D341Med (cell line): ENCODE measurements at regions not wholly inside any gene's neighbourhood (a gene's known extent, or its start where the extent isn't known, plus 50 kb on each side); places are given as distances from the start of the nearest gene placed in this dataset.

Experiments
- DNase-seq: peaks from one replicate; pipeline ENCODE4 v3.0.0; 2012; ENCODE audit warnings: low spot score

DNA sequence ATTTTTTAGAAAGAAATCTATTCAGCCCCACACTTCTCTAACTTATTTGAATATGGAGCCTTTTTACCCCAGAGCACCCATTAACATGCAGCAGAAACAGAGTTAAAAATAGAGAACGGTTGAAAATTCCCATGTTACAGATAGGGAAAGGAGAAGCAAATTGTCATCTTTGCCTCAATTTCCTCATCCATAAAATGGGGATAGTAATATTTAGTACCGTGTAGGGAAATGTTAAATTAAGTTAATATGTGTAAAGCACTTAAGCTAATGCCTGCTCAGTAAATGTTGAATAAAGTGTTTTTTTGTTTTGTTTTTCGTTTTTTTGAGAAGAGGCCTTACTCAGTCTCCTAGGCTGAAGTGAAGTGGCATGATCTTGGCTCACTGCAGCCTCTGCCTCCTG is 50.3 kb downstream of the NAV1 start:
- DNase-seq: no peak

DNA sequence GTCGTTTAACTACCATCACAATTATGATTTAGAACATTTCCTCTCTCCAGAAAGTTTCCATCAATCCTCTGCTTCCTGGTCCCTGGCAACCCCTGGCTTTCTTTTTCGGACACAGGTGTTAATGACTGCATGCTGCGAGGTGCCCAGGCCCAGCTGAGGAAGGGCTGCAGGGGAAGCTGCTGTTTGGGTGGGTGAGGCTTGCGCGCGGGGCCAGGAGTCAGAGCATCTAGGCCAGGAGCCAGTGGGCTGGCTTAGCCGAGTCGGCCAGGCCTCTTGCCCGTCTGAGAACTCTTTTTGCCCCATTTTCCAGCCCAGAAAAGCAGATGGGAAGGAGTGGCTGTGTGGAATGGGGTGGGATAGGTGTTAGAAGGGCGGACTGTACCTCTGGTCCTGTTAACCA is 51.5 kb downstream of the NAV1 start:
- DNase-seq: peak; percentile 32

DNA sequence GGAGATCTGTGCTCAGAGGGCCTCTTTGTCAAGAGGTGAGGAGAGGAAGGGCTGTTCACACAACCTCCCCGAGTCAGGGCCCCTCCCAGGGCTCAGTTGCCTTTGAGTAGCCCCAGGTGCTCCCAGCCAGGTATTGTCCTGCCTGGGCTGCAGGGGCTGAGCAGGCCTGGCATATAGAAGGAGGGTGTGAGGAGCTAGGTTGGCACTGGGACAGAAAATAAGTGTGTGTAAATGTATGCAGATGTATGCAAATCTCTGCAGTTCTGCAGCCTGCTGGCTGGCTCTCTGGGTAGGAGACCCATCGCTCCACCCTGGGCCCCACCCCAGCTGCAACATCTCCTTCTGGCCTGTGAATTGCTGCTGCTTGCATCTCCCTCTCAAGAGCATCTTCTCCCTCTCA is 52.4 kb downstream of the NAV1 start:
- DNase-seq: no peak

DNA sequence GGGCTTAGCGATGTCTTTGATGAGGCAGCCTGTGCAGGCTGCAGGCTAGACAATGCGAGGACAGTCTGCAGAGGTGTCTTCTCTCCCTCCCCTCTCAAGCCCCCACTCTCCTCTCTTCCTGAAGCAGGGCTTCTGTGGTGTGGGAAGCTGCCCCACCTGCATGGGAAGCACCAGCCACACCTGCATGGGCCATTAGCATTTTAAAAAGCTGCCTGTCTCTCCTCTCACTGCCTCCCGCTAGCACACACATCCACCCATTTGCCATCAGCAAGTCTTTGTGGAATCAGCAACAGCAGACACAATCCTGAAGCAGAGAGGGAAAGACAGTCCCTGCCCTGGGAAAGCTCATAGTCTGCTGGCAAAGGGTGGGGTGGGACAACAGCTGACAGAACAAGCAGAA is 53.1 kb downstream of the NAV1 start:
- peak; percentile 20 for DNase-seq

DNA sequence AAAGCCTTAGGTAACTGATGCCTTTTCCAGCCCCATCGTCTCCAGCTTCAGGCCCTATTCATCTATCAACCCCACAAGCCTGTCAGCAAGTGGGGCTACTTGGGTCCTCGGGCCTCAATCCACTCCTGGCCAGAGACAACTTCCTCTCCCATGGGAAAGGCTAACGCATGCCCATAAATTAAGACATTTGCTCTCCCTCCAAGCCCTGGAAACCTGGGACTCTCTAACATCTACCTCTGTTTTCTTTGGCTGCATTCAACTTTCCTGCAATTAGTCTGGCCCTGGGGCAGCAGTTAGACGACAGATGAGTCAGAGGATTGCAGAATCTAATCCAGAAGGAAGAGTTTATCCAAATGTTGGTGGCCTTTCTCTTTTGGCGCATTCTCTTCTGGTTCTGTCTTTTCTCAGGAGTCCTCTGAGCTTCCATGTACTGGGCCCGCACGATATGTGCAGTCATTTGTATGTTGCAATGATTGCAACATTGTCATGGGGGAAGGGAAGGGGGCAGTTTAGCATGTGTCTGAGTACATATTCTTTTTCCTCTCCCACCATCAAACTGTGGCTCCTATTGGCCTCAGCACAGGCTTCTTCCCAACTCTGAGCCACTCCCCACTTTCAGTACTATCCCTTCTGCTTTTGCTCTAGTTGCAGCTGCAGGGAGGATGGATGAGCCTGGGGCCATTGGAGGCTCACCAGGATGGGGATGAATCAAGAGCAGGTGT is 54.4 kb downstream of the NAV1 start:
- DNase-seq: no peak

DNA sequence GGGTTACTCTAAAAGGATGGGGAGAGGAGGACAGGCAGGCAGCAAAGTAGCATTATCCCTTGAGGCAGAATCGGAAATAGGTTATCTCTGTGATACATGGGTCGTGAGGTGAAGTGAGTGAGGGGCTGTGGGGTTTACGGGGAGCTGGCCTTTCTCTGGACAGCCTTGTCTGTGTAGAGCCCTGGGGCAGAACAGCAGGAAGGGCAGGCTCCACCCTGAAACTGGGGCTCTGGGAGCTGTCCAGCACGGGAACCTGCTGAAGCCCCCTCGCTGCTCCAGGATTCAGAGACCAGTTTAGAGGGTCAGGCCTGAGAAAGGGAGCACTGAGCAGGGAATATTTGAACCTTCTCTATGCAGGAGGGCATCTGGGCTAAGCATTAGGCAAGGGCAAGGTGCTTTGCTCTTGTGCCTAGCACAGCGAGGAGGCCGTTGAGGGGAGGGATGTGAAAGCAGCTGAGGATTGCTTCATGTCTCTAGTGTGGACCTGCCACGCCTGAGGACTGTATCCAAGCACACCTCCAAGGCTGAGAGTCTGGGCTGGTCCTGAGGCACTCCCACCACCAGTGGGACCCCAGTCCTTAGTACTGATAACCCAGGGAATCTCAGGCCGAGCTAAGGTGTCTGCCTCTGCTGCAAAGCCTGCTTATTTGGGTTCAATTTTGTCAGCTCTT is 55.8 kb downstream of the NAV1 start:
- no peak for DNase-seq

DNA sequence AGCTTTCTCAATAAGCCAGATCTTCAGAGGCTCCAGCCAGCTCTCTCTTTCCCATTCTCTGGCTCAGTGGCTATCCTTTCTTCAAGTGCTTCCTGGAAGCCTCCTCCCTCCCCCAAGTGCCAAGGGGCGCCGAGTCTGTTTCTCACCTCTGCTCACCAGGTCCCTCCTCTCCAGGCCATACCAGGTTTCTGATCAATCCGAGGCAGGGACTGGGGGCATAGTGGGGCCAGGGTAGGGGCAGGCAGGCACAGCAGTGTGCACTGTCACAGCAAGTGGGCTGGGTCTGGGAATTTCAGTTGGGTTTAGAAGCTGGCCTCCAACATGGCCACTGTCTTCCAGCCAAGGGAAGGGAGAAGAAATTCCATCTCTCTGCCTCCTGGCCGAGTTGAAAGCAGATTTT is 56.5 kb downstream of the NAV1 start:
- no peak for DNase-seq

DNA sequence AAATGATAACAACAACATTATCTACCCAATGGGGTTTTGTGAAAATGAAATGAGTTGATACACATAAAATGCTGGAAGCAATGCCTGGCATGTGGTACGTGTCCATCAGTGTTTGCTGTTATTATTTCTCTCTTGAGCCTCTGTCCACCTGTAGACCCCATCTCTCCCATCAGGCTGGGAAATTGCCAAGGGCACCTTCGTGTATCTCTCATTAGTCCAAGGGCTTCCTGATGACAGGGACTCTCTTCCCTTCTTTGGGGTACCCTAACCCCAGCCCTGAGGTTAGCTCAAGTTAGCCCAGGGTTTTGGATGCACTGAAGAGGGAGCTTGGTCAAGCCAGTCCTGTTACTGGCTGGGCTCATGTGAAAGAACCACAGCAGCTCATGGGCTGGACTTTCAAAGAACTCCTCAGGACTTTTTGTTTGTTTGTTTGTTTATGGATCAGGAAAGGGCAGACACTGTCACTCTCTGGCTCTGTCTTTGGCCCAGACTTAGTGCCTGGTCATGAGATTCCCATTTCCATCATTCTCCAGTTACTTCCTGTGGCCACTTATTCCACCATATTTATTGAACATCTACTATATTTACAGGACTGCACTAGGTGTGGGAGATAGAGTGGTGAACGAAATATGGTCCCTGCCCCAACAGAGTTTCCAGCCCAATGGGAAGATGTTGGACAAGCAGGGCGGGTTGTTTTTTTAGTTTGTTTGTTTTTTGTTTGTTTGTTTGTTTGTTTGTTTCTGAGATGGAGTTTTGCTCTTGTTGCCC is 57.4 kb downstream of the NAV1 start:
- no peak for DNase-seq

DNA sequence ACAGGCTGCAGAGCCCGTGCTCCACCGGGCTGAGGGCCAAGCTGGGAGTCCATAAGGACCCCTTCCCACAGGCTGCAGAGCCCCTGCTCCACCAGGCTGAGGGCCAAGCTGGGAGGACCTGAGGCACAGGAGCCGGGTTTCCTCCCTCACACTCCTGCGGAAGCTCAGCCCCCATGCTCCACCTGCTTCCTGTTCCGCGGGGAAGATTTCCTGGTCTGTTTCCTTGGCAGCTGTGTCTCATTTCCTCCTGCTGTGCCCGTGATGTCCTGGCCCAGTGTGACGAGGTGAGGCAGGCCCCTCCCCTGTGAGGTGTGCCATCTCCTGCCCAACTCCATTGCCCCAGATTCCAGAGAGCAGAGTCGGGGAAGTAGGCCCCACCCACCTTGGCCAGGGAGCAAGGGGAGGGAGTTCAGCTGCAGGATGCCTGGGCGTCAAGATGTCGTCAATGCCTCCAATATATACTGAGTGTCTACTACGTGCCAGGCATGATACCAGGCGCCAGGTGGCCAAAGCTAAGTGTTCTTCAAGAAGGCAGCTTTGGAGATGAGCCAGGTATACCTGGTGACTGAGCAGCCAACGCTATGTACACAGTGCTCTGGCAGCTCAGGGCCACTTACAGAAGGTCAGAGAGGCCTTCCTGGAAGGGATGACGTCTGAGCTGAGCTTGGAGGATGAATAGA is 58.8 kb downstream of the NAV1 start:
- DNase-seq: peak; percentile 42

DNA sequence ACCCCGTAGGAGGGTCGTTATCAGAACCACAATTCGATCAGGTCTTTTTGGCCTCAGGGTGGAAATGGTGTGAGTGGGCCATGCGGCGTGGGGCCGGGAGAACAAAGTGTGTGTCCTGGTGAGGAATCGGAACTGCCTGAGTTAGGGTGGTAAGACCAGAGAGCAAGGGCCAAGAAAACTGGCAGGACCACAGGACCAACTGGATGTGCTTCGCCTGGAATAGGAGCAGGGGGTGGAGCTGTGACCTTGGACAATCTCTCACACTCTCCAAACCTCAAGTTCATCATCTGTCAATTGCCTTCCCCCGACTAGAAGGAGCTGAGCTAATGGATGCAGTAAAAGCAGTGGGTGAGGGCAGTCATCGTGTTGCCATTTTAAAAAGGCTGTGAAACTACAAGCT is 59.5 kb downstream of the NAV1 start:
- peak; percentile 31 for DNase-seq

DNA sequence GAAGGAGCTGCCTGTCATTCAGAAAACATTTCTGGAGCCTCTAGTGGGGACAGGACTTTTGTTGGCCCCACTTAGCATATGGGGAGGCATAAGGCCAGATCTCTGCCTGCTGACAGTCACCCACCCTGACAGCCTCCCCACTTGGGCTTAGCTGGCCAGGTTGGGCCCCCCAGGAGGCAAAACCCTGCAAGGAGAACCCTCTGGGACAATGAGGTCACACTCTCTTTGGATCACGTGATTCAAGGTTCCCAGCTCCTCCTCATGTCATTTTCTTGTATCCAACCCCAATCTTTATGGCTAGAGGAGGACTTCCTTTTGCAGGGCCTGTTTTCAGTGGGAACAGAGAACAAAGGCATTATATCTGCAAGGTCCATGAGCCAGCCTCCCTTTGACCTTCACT is 60.0 kb downstream of the NAV1 start:
- DNase-seq: peak; percentile 27

DNA sequence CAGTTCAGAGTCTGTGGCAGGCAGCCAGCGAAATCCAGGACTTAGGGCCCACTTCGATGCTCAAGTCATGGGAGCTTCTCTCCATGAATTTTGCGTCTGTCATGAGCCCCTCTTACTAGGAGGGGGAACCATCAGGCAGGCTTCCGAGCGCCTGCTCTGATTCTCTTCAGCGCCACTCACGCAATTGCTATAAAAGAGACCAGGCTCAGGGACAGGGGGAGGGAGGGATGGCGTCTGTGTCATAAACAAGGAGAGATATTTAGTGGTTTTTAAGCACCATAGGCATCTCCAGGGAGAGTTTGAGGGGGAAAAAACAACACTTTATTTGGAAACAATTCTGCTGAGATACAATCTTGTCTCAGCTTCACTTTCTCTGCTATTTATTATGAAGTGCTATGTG is 60.6 kb downstream of the NAV1 start:
- DNase-seq: no peak

DNA sequence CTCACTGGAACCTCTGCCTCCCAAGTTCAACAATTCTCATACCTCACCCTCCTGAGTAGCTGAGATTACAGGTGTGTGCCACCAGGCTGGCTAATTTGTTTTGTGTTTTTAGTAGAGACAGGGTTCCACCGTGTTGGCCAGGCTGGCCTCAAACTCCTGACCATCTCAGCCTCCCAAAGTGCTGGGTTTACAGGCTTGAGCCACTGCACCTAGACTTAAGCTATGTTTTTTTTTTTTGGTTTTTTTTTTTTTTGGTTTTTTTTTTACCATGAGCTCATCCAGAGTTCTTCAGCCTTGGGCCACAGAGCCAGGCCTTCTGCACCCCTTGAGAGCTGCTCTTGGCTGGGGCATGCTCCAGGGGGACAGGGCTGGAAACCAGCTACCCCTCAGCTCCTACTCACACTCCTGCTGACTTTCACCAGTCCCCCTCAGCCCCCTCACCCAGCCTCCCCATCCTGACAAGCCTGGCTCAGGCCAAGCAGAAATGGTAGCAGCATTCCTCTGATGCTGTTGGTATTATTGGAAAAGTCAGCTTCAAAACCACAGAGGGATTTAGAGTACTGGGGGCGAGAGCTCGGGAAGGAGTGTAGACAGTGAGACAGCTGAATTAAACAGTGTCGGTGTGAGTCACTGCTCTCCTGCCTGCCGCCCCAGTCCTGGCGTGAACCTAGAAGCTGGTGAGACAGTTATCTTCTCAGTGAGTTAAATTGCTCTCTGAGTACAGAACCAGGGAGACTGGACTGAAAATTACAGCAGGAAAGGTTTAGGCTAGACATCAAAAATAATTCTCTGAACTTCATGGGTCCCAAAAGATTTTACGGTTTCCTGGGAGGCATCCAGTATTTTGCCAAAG is 63.7 kb downstream of the NAV1 start:
- DNase-seq: no peak

DNA sequence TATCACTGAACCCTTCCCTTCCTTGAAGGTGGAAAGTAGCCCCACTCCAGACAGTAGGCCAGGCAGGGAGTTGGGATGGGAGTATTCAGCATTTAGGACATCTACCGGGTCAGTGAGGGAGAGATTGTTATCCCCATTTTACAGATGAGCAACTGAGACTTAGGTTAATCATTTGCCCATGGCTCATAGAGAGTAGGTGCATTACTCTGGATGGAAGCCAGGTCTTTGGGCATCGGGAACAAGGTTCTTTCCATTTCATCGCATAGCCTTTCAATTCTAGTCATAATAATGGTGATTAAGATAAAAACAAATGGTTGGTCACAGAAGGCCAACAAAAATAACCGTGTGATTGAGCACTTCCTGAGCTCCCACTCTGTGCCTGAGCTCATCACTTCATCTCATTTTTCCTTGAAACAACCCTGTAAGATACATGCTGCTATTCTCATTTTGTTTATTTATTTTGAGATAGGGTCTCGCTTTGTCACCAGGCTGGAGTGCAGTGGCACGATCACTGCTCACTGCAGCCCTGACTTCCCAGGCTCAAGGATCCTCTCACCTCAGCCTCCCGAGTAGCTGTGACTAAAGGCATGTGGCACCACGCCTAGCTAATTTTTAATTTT is 64.8 kb downstream of the NAV1 start:
- DNase-seq: no peak

DNA sequence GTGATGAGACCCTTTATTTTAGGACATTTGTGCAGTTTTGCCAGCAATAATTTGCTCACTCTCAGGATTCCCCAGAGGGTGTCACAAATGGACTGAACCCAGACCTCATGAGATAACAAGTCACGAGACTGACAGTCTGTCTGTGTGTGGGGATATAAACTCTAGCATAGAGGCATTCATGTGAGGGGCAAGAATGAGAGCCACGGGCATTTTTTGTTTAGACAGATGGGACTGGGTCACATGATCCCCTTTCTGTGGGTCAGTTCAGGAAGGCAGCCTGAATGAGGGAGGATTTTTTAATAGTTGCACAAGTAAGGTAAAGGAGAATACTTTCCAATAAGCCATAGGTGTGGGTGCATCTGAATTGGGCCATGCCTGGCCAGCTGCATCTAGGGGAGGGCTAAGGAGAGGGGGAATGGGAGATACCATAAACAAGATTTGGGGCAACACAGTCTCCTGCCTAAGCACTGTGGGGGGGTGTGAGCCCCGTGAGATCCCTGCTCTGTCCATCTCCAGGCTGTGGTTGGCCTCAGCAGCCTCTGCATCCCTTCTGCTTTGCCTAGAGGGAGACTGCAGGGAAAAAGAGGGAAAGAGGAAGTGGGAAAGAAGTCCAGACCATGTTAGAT is 66.6 kb downstream of the NAV1 start:
- no peak for DNase-seq

DNA sequence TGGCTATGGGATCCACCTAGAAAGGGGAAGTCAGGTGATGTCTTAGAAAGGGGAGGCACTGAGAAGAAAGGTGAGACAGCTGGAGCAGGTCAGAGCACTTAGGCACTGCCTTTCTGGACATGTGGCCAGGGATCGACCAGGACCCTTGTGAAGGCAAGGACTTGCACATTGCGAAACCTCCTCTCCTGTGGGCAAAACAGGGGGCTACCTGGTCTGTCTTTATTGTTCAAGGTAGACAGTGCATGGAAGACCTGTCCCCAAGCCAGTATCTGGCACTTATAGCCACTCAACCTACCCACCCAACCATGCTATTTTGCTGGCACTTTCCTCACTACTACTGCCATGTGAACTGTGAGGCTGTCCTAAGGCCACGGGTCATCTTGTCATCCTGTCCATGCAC is 67.2 kb downstream of the NAV1 start:
- DNase-seq: no peak

DNA sequence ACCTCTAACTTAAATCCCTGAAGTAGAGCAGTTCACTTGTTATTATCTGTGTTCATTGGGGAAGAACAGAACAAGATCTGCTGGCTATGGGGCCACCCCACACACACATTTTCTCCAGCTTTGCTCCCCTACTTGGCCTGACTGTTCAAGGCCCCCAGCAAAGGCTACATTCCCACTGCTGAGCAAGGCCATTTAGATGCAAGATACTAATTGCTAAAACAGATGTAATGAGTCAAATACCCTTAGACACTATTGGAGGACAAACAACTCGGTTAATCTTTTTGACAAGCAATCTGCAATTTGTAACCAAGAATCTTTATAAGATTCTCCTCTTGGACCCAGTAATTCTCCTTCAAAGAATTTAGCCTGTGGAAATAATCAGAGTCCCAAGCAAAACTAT is 67.7 kb downstream of the NAV1 start:
- DNase-seq: no peak

DNA sequence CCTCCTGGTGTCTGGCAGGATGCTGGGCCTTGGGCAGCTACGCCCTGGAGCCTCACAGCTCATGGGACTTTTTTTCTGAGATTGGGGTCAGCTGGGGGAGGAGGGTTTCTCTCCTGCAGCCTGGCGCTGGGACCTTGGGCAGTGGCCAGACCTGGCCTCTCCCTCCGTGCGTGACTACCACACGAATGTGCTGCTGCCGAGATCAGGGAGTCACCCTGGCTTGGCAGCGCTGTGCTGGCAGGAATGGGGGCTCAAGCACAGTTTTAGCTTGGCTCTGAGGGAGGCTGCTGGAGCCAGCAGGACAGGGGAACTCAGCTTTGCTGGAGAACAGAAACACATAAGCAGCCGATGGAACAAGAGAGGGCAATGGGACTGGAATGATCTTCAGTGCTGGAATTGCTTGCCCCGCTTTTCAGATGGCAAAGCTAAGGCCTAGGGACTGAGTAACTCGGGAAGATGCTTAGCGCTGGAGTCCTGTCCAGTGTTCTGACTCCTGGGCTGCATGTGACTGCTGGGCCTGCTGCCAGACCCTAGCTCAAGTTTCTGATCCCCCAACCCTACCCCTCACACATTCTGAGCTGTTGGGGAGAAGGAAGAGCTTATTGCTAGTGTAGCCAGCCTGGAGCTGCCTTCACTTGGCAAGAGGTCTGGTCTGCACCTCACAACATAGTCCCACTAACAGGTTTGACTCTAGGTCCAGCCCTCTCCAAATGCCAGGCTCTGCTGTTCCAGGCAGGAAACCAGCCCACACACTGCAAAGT is 69.9 kb downstream of the NAV1 start:
- DNase-seq: no peak

DNA sequence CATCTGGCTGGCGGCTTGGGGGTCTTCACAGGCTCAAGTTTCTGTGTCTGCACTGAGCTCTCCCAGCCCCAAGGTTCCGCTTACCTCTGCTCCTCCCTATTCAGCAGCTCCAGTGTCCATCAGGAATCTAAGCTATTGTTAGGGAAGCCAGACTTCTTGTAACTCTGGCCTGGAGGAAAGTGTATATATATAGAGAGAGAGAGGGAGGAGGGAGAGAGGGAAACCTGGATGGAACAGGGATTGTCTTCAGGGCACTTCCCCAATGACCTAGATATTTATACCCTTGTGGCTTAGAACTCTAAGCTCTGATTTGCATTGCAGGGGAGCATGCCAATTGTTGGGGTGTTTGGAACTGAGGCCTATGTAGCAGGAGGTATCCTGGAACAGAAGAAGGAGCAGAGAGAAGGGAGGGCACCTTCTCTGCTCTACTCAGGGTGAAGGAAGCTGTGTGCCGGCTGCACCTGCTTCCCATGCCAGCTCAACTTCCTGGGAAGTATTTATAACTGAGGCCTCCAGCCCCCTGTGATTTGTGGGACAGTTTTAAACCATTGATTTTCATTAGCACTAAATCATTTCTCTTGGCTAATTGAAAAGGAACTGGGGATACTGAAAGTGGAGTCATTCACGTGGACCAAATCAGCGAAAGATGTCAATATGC is 70.9 kb downstream of the NAV1 start:
- no peak for DNase-seq

DNA sequence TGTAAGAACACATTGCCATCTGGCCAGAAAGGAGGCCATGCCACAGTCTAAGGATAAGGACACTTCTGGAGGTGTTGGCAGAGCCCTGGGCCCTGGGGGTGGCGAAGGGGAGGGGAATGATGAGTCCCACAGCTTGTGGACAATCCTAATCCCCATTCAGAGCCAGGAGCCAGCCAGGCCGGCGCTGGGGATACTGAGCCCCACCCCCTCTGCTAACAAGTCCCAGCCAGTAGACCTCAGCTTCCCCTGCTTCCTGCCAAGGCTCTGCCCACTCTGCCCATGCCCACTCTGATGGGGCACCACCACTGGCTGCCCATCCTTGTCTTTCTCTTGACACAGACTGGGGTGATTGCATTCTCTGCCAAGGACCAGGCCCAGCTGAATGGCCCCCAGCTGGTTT is 71.9 kb downstream of the NAV1 start:
- DNase-seq: peak; percentile 83
